GM18498 (cell line): ENCODE measurements at regions not wholly inside any gene's neighbourhood (a gene's known extent, or its start where the extent isn't known, plus 50 kb on each side); places are given as distances from the start of the nearest gene placed in this dataset.
"Not testable (repeated sequence)": the region's sequence is repeated elsewhere in the genome, so short reads cannot be mapped to it uniquely, and the experiment has no call there.

Experiments used
- ATAC-seq: cut with Tn5 transposase; IDR thresholded peaks from one replicate; pipeline ENCODE4 v1.9.1; 2021; ENCODE audit warnings: mild to moderate bottlenecking, moderate library complexity; ENCODE audit not compliant: unreplicated experiment

DNA sequence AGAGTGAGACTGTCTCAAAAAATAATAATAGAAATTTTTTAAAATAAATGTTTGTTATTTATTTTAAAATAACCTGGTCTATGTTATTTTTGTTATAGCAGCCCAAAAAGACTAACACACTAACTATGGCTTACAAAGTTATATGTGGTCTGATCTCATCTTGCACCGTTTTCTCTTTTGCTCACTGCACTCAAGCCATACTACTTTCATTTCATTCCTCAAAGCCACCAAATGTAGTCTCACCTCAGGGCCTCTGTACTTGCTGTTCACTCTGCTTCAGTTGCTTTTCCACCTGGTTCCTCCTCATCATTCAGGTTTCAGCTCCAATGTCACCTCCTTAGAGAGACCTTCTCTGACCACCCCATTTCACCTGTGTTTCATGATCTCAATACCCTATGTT is 55.2 kb upstream of the MDM1 start:
- no peak for ATAC-seq

DNA sequence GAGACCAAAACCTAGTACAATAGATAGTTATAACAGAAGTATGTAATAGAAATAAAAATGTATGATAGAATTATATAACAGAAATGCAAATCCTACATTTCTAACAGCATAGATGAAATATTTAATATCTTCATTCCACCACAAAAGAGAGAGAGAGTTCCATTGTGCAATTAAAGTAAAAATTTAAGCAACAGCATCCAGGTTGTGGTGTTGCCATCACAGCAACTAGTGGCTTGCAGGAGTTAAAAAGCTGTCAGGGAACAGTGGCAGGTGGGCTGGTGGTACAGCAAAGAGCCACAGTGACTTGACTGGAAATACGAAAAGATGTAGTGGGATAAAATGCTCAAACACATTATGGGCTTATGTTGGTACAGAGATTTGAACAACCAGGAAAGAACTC is 57.1 kb upstream of the MDM1 start:
- ATAC-seq = no peak

DNA sequence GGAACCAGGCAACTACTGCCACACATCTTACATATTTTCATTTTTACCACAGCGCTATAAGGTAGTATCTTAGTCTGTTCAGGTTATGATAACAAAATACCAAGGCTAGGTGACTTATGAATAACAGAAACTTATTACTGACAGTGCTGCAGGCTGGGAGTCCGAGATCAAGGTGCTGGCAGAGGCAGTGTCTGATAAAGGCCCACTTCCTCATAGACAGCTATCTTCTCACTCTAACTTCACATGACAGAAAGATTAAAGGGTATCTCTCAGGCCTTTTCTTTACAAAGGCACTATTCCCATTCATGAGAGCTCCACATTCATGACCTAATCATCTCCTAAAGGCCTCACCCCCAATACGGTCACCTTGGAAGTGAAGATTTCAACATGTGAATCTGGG is 59.8 kb upstream of the MDM1 start:
- ATAC-seq = no peak

- no peak for ATAC-seq
Observed at GRCh38 chr12:68392376-68392775, 60.2 kb upstream of the MDM1 start.

DNA sequence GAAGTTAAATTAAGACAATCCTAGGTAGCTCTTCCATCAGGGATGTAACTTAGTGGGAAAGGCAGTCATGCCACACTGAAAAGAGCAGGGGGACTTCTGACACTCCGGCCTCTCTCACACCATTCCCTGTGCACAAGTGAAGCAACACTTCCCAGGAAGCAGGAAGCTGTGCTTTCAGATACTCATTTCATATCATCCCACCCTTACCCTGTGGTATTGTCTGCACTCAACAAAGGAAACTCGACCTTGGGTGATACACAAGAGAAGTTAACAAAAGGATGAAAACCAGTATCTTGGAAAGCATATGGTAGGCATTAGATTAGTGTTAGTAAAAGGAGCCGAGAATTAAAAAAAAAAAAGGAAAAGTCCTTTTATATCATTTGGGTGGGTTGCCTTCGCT is 61.3 kb upstream of the MDM1 start:
- no peak for ATAC-seq

GRCh38 chr12:68397566-68398158 is 65.5 kb upstream of the MDM1 start:
- no peak for ATAC-seq

- ATAC-seq = not testable (repeated sequence)
Observed at GRCh38 chr12:68398689-68399088, 66.5 kb upstream of the MDM1 start.

DNA sequence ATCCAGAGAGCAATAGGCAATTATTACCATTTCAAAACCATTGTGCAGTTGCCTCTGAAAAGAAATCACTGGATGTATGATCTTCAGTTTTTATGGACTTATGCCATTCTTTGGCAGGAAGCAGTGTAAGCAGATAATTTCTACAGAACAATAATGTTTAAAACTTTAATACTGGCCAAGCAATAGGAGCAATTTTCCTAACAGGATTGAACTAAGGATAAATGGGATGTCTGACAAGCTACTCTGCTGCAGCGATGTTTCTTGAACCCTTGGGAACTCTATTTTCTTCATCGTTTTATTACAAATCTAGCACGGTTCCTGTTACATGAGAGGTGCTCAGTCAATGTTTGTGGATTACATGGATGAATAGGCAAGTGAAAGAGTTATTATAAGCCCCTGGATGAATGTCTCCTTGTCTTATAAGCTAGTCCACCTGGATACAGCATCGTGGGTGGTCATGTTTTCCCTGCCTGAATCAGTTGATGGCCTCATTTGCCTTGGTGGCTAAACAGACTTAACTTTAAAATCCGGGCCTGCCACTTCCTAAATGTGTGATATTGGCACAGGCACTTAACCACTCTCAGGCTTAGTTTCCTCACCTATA is 68.2 kb upstream of the MDM1 start:
- ATAC-seq = no peak

GRCh38 chr12:68402422-68402821 is 70.3 kb upstream of the MDM1 start:
- no peak for ATAC-seq

- ATAC-seq = no peak
Observed at GRCh38 chr12:68403296-68403695, 71.1 kb upstream of the MDM1 start.

DNA sequence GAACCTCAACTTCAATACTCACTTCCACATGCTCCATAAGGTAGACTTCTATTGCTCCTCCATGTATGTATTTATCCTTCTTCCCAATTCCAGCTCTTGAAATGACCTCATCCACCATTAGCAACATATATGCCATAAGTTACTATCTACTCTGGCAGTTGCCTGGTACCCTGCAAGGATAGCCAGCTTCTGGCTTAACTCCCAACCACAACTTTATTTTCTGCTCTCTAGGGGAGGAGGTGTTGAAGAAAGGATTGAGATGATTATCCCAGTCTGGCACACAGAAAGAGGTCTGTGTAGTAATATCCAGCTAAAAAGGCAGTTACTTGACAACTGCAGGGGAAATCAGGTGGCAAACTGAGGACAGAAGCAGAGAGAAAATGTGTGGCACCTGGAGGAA is 71.5 kb upstream of the MDM1 start:
- ATAC-seq = no peak

DNA sequence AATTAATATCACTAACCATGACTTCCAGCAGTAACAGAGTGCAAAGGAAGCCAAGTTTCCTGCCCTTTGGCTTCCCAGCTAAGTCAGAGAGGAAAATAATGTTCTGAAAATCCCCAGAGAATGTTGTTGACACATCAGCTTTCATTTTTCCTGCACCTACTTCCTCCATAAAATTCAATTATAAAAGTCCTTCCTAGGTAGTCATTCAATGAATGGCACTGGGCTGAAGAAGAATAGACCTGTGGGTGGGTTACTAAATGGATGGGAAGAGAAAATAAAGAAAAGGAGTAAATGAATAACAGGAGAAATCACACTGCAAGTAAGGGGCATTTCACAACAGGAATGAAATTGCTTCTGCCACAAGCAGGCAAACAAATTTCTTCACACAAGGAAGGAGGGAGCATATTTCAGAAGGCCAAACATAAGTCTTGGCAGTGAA is 73.2 kb upstream of the MDM1 start:
- ATAC-seq = no peak

- ATAC-seq = no peak
Observed at GRCh38 chr12:68406134-68406576, 74.0 kb upstream of the MDM1 start.

DNA sequence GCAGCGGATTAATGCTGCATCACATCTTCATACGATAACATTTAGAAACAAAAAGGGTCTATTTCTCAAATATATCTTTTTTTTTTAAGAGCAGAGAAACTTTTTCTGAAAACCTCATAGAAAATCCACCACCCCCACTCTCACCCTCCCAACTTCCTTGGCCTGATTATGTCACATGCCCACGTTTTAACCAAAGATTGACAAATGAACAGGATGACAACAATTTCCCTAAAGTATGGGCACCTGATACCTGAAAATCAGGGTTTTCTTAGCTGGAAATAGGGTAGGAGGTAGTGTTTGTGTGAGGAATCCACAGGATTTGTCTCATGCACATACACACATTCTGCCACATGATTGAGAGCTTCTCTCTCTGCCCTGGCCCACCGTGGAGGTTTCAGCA is 74.7 kb upstream of the MDM1 start:
- no peak for ATAC-seq

- ATAC-seq = no peak
Observed at GRCh38 chr12:68410018-68410660, 78.0 kb upstream of the MDM1 start.

DNA sequence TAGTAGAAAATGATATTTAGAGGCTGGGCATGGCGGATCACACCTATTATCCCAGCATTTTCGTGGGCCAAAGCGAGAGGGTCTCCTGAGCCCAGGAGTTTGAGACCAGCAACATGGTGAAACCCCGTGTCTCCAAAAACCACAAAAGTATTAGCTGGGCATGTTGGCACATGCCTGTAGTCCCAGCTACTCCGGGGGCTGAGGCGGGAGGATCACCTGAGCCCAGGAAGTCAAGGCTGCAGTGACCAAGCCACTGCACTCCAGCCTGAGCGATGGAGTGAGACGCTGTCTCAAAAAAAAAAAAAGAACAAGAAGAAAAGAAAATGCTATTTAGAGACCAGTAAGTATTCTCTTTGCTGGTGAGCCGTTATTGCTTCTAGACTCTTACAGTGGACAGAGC is 79.2 kb upstream of the MDM1 start:
- ATAC-seq = no peak

- peak; percentile 61 for ATAC-seq
Observed at GRCh38 chr12:68414988-68415387, 82.8 kb upstream of the MDM1 start.

DNA sequence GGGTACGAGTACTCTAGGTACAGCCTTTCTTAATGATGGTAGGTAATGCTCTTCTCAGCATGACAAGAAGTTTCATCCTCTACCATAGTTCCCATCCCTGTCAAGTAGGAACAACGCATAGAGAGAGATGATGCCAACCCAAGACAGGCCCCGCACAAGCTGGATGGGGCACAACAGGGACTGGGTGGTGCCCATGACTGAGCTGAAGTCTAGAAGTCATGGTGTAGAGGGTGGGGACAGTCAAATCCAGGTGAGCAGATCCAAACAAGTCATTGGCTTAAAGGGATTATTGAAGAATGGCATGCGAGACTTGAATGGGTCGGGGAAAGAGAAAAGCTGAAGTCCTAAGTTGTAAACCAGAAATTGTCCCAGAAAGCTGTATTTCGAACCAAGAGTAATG is 84.2 kb upstream of the MDM1 start:
- no peak for ATAC-seq

DNA sequence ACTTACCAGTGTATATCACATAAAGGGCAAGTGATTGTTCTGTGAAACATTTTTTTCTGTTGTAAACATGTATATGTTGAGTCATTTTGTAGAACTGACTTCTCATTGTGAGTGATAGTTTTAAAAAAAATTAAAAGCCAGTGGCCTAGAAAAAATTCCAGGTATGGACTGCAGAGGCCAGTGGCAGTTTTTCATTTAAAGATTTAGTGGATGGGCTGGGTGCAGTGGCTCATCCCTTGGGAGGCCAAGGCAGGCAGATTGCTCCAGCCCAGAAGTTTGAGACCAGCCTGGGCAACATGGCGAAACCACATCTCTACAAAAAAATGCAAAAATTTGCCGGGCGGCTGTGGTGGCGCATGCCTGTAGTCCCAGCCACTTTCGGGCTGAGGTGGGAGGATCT is 84.7 kb upstream of the MDM1 start:
- no peak for ATAC-seq

- no peak for ATAC-seq
Observed at GRCh38 chr12:68418137-68418460, 85.9 kb upstream of the MDM1 start.

DNA sequence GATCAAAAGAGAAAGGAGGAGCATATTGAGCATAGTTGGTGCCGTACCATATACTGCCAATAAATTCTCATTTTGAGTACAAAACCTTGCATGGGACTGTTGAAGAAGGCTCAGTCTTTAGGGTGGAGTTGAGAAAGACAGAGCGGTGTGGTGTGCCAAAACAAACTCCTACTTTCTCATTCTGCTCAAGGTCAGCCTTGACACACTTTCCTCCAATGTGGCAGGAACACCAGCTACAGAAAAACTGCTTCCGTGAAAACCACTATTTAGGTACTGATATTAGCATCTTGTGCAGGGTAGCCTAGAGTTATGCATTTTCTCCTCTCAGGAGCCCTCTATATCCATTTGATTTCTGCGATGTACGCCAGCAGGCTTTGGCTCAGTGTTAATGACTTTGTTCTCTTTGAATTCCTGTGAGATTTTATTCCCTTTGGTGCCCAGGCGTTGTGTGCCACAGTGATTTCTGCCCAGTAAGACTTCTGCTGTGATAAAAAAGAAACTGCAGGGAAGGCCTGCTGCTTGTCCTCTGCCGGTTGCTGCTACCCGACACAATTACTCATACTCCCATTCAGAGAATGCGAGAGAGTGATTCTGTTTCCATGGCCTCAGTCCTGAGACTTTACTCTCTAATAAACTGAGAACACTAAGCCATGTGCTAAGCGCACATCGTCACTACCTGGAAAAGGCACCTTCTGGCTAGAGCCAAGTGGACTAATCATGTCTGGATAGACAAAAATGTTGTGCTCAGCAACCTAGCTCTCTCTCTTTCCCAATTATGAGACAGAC is 88.3 kb upstream of the MDM1 start:
- no peak for ATAC-seq

DNA sequence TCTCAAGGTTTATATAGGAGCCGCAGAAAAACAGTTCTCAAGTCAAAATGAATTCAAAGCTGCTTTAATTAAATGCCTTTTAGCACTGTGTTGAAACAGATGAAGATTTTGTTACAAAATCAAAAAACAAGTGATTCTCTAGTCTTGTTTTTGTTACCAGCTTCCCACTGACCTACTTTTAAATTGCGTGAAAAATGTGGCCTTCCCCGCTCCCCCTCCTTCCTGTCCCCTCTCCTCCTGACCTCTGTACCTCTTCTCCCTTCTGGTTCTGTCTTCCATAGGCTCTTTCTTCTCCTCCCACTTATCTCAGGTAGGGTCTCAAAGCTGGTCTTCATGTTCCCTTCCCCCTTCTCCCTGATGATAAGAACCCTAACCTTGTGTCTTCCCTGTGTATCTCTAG is 90.0 kb upstream of the MDM1 start:
- no peak for ATAC-seq
